Sigmoid colon (tissue), 4 donors: ENCODE measurements at regions not wholly inside any gene's neighbourhood (a gene's known extent, or its start where the extent isn't known, plus 50 kb on each side); places are given as distances from the start of the nearest gene placed in this dataset.

ENCODE experiments used
- EP300 ChIP-seq, 4 donors: sonication (generic); formaldehyde crosslinking; IDR thresholded peaks; one replicate each; pipeline ENCODE4 v1.6.1; 2017; ENCODE audit warnings: antibody characterized with exemption in 4 of 4
- POLR2A ChIP-seq, 2 donors: fragments of 450-650 bp; IDR thresholded peaks; one replicate each; pipeline ENCODE4 v1.6.1; 2016; ENCODE audit warnings: antibody characterized with exemption in 2 of 2, mild to moderate bottlenecking in 2 of 2, moderate library complexity in 2 of 2
- POLR2AphosphoS5 ChIP-seq, 4 donors: sonication (generic); formaldehyde crosslinking; IDR thresholded peaks; one replicate each; pipeline ENCODE4 v1.6.1; 2017; ENCODE audit warnings: antibody characterized with exemption in 4 of 4
- TF ChIP-seq, protein P1 (sequence below), 4 experiments: fragments of 450-650 bp in 3 of 4; fragments of 200-600 bp in 1 of 4; IDR thresholded peaks; one replicate each; pipeline ENCODE4 v1.5.1; 2016 to 2019; ENCODE audit warnings: antibody characterized with exemption in 4 of 4, mild to moderate bottlenecking in 3 of 4, moderate library complexity in 2 of 4

DNA sequence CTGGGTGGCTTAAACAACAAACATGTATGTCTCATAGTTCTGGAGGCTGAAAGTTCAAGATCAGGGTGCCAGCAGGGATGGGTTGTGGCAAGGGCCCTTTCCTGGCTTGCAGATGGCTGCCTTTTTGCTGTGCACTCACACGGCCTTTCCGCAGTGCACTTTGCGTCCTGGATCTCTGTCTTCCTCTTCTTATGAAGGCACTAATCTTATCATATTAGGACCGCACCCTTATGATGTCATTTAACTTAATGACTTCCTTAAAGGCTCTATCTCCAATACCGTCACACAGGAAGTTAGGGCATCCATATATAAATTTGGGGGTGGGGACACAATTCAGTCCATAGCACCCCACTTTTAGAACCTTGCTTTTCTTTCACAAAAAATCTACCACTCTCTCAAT is 255.2 kb downstream of the SNX13 start:
- TF ChIP-seq, protein P1, sequence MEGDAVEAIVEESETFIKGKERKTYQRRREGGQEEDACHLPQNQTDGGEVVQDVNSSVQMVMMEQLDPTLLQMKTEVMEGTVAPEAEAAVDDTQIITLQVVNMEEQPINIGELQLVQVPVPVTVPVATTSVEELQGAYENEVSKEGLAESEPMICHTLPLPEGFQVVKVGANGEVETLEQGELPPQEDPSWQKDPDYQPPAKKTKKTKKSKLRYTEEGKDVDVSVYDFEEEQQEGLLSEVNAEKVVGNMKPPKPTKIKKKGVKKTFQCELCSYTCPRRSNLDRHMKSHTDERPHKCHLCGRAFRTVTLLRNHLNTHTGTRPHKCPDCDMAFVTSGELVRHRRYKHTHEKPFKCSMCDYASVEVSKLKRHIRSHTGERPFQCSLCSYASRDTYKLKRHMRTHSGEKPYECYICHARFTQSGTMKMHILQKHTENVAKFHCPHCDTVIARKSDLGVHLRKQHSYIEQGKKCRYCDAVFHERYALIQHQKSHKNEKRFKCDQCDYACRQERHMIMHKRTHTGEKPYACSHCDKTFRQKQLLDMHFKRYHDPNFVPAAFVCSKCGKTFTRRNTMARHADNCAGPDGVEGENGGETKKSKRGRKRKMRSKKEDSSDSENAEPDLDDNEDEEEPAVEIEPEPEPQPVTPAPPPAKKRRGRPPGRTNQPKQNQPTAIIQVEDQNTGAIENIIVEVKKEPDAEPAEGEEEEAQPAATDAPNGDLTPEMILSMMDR (IDR thresholded peaks at IDR 0.05) = no peak
- no peak for TF ChIP-seq POLR2AphosphoS5 (IDR thresholded peaks at IDR 0.05)
- no peak for TF ChIP-seq EP300 (IDR thresholded peaks at IDR 0.05)
- no peak for TF ChIP-seq POLR2A (IDR thresholded peaks at IDR 0.05)
